ENCODE measurements at regions not wholly inside any gene's neighbourhood (a gene's known extent, or its start where the extent isn't known, plus 50 kb on each side); places are given as distances from the start of the nearest gene placed in this dataset.

GRCh38 chr9:1292384-1292783, 242.2 kb downstream of the DMRT2 start:
- H3K4me1 ChIP-seq (ENCODE audit: insufficient read depth, low read length): no peaks in the 10 kb centered on the region
- H3K36me3 ChIP-seq (ENCODE audit: insufficient read depth, low read length): no peaks in the 10 kb centered on the region
- no peak overlapping the region for H3K9ac ChIP-seq (ENCODE audit: low read depth, low read length)
- H3K9me3 ChIP-seq (ENCODE audit: insufficient read depth, low read length, severe bottlenecking): no peaks in the 10 kb centered on the region
- H3K27me3 ChIP-seq (ENCODE audit: insufficient read depth, low read length, poor library complexity): no peaks in the 10 kb centered on the region
- H2AFZ ChIP-seq (ENCODE audit: low read depth, low read length): no peak overlapping the region
- no peaks in the 10 kb centered on the region for H3K79me2 ChIP-seq (ENCODE audit: insufficient read depth, low read length)
- H3K27ac ChIP-seq (ENCODE audit: low read length): no peak overlapping the region
- no peak for TF ChIP-seq EZH2 (IDR thresholded peaks at IDR 0.05; ENCODE audit: borderline replicate concordance, low read depth, low read length, severe bottlenecking)
- TF ChIP-seq, protein P1, sequence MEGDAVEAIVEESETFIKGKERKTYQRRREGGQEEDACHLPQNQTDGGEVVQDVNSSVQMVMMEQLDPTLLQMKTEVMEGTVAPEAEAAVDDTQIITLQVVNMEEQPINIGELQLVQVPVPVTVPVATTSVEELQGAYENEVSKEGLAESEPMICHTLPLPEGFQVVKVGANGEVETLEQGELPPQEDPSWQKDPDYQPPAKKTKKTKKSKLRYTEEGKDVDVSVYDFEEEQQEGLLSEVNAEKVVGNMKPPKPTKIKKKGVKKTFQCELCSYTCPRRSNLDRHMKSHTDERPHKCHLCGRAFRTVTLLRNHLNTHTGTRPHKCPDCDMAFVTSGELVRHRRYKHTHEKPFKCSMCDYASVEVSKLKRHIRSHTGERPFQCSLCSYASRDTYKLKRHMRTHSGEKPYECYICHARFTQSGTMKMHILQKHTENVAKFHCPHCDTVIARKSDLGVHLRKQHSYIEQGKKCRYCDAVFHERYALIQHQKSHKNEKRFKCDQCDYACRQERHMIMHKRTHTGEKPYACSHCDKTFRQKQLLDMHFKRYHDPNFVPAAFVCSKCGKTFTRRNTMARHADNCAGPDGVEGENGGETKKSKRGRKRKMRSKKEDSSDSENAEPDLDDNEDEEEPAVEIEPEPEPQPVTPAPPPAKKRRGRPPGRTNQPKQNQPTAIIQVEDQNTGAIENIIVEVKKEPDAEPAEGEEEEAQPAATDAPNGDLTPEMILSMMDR (IDR thresholded peaks at IDR 0.05; ENCODE audit: borderline replicate concordance, extremely low read depth, low read length, poor library complexity, severe bottlenecking): no peak
- H4K20me1 ChIP-seq (ENCODE audit: insufficient read depth, low read length): no peaks in the 10 kb centered on the region
- H3K4me3 ChIP-seq (ENCODE audit: low read depth in 1 of 2, low read length in 2 of 2): no peak overlapping the region
- DNase-seq: no peak
- no peak for ATAC-seq (ENCODE audit: insufficient read depth, low read depth)
- no peak overlapping the region for H3K4me2 ChIP-seq (ENCODE audit: insufficient read depth, low read length)

DNA sequence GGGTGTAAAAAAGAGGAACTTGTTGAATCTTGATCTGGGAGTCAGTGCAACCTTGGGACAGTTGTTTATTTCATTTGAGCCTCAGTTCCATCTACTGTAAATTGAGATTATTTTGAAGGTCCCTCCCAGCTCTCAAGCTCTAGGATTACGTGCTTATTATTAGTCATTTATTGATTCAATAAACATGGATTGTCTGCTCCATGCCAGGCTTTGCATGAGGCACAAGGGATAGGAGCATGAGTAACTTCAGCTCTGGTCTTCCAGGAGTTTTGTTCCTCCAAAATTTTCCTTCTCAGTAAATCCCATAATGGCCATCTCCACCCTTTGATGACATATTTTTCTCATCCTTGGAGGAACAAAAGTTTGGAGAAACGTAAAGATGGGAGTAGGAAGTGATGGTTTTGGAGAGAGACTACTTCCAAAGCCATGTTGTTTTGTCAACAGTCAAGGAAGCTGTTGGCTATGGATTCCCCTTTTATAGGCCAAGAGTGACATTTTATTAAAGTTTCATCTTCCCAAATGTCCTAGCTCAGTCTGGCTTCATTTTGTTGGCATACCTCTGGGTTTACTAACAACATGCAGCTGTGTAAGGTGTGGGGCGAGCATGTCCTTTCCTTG, 244.6 kb downstream of the DMRT2 start:
- DNase-seq (no peak), ATAC-seq (ENCODE audit: insufficient read depth, low read depth) (no peak)
- Histone ChIP-seq H3K4me3 (ENCODE audit: low read depth in 1 of 2, low read length in 2 of 2) (no peak overlapping the region), H3K4me1 (ENCODE audit: insufficient read depth, low read length) (no peaks in the 10 kb centered on the region), H3K36me3 (ENCODE audit: insufficient read depth, low read length) (no peaks in the 10 kb centered on the region), H3K4me2 (ENCODE audit: insufficient read depth, low read length) (no peak overlapping the region), H2AFZ (ENCODE audit: low read depth, low read length) (no peak overlapping the region), H4K20me1 (ENCODE audit: insufficient read depth, low read length) (no peaks in the 10 kb centered on the region), H3K27ac (ENCODE audit: low read length) (no peak overlapping the region), H3K27me3 (ENCODE audit: insufficient read depth, low read length, poor library complexity) (no peaks in the 10 kb centered on the region), H3K79me2 (ENCODE audit: insufficient read depth, low read length) (no peaks in the 10 kb centered on the region), H3K9ac (ENCODE audit: low read depth, low read length) (no peak overlapping the region), H3K9me3 (ENCODE audit: insufficient read depth, low read length, severe bottlenecking) (no peaks in the 10 kb centered on the region)
- TF ChIP-seq EZH2 (IDR thresholded peaks at IDR 0.05; ENCODE audit: borderline replicate concordance, low read depth, low read length, severe bottlenecking): no peak
- TF ChIP-seq, protein P1 (IDR thresholded peaks at IDR 0.05; ENCODE audit: borderline replicate concordance, extremely low read depth, low read length, poor library complexity, severe bottlenecking): no peak

- no peak for ATAC-seq (ENCODE audit: insufficient read depth, low read depth)
- Histone ChIP-seq H3K27ac (ENCODE audit: low read length) (no peak overlapping the region), H3K27me3 (ENCODE audit: insufficient read depth, low read length, poor library complexity) (no peaks in the 10 kb centered on the region), H3K4me1 (ENCODE audit: insufficient read depth, low read length) (no peaks in the 10 kb centered on the region), H3K4me2 (ENCODE audit: insufficient read depth, low read length) (no peak overlapping the region), H3K36me3 (ENCODE audit: insufficient read depth, low read length) (no peaks in the 10 kb centered on the region), H2AFZ (ENCODE audit: low read depth, low read length) (no peak overlapping the region), H4K20me1 (ENCODE audit: insufficient read depth, low read length) (no peaks in the 10 kb centered on the region), H3K79me2 (ENCODE audit: insufficient read depth, low read length) (no peaks in the 10 kb centered on the region), H3K9me3 (ENCODE audit: insufficient read depth, low read length, severe bottlenecking) (no peaks in the 10 kb centered on the region), H3K9ac (ENCODE audit: low read depth, low read length) (no peak overlapping the region), H3K4me3 (ENCODE audit: low read depth in 1 of 2, low read length in 2 of 2) (no peak overlapping the region)
- no peak for DNase-seq
- TF ChIP-seq, protein P1 (IDR thresholded peaks at IDR 0.05; ENCODE audit: borderline replicate concordance, extremely low read depth, low read length, poor library complexity, severe bottlenecking): no peak
- TF ChIP-seq EZH2 (IDR thresholded peaks at IDR 0.05; ENCODE audit: borderline replicate concordance, low read depth, low read length, severe bottlenecking): no peak
Observed at GRCh38 chr9:1296331-1296730, 246.2 kb downstream of the DMRT2 start.

Measured in DND-41 (cell line).